Activated T-cell treated with anti-CD3 and anti-CD28 coated beads, Interleukin-2, amount 50 U/mL, for 24 hours (primary cell): ENCODE measurements at regions not wholly inside any gene's neighbourhood (a gene's known extent, or its start where the extent isn't known, plus 50 kb on each side); places are given as distances from the start of the nearest gene placed in this dataset.
"Not testable (repeated sequence)": the region's sequence is repeated elsewhere in the genome, so short reads cannot be mapped to it uniquely, and the experiment has no call there.

Experiments used
- DNase-seq: peaks from one replicate; pipeline ENCODE4 v3.0.0-alpha.2; 2020
- H3K27ac Mint-ChIP-seq: 2 replicates; pipeline ENCODE4 v1.8.0; 2020; ENCODE audit warnings: mild to moderate bottlenecking, mixed read lengths
- H3K27me3 Mint-ChIP-seq: 2 replicates; pipeline ENCODE4 v1.8.0; 2020; ENCODE audit warnings: mixed read lengths
- H3K36me3 Mint-ChIP-seq: 2 replicates; pipeline ENCODE4 v1.8.0; 2020; ENCODE audit warnings: low read depth, mixed read lengths
- H3K4me1 Mint-ChIP-seq: 2 replicates; pipeline ENCODE4 v1.8.0; 2020; ENCODE audit warnings: low read depth, mixed read lengths
- H3K4me3 Mint-ChIP-seq: 2 replicates; pipeline ENCODE4 v1.8.0; 2020; ENCODE audit warnings: mild to moderate bottlenecking, moderate library complexity, mixed read lengths
- H3K9me3 Mint-ChIP-seq: 2 replicates; pipeline ENCODE4 v1.8.0; 2020; ENCODE audit warnings: mixed read lengths

DNA sequence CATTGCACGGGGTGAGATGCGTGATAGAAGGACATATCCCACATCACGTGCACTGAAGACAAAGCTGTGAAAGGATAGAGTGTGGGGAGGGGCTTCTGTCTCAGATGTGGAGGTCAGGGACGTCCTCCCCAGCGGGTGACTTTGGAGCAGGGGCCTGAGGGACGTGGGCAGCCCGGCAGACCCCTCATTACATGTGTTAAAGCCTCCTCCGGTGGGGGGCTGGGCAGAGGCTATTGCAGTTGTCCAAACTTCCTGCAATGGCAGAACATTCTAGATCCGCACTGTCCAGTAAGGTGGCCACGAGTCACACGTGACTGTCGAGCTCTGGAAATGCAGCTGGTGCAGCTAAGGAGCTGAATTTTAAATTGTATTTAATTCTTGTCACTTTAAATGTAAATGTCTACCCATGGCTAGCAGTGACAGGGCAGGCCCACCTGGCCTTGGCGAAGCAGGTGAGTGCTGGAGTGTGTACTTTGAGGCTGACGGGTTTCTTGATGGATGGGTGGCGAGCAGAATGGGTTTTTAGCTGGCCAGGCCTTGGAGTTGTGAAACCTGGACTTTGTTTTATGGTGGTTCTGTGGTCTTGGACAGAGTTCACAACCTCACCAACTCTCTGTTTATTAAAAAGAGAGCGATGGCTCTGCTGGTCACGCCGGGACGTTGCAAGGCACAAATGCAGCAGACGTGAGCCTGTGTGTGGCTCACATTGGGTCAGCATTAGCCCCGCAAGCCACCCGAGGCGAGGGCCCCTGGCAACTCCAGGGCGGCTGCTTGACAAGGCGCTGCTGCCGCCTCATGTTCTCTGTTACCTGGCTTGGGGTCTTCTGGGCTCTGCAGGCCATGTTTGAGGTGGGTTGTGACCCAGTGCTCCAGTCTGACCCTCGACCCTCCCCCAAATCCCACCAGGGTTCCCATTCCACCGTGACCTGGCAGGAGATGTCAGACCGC is 177.6 kb downstream of the NPIPB11 start:
- DNase-seq, H3K9me3 Mint-ChIP-seq, H3K36me3 Mint-ChIP-seq, H3K27ac Mint-ChIP-seq, H3K4me3 Mint-ChIP-seq, H3K27me3 Mint-ChIP-seq: not testable (repeated sequence)
- peaks cover 14% of the 10 kb centered on the region for H3K4me1 Mint-ChIP-seq

DNA sequence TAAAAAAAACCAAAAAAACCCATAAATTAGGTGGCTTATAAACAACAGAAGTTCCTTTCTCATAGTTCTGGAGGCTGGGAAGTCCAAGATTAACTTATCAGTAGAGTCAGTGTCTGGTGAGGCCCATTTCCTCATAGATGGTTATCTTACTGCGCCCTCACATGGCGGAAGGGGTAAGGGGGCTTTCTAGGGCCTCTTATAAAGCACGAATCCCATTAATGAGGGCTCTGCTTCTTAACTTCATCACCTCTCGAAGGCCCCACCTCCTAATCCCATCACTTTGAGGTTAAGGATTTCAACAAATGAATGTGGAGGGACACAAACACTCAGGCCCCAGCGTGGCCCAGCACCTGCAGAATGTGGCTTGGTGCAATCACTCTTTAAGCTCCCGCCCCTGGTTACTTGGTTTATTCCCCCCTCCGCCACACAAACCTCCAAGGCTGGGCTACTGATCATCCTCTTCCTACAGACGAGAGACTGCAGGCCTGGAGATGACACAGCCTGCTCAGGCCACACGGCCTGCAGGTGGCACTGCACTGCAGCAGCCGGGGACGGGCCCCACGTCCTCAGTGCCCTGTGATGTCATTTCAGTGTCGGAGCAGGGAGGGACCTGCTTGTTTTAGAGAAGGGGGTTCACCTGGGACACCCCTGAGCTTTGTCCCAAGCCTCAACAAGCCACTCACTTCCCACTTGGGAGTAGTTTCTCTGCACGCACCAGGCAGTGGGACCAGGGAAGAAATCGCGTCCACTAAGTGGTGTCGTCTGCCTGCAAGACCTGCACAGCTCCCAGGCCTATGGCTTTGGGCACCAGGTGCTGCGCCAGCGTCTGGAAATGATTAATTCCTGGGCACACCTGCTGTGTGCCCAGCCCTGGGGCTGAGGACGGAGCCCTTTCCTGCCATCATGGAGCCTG is 178.5 kb downstream of the NPIPB11 start:
- not testable (repeated sequence) for H3K4me3 Mint-ChIP-seq, H3K27ac Mint-ChIP-seq, H3K27me3 Mint-ChIP-seq, H3K9me3 Mint-ChIP-seq, H3K36me3 Mint-ChIP-seq
- peaks cover 20% of the 10 kb centered on the region for H3K4me1 Mint-ChIP-seq
- DNase-seq, result peak; percentile 64

DNA sequence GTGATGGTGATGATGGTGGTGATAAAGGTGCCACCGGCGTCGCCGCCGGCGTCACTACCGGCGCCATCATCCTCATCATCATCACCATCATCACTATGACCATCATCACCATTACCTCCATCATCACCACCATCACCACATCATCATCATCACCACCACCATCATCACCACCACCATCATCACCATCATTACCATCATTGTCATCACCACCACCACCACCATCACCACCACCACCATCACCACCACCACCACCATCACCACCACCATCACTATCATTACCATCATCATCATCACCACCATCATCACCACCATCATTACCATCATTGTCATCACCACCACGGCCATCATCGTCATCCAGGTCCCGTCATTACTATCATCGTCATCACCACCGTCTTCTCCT is 179.7 kb downstream of the NPIPB11 start:
- Mint-ChIP-seq H3K4me1 (peaks cover 20% of the 10 kb centered on the region), H3K4me3 (no peak overlapping the region), H3K27ac (no peak overlapping the region), H3K27me3 (no peaks in the 10 kb centered on the region), H3K9me3 (no peaks in the 10 kb centered on the region), H3K36me3 (peaks cover 11% of the 10 kb centered on the region)
- DNase-seq, result no peak

- H3K4me3 Mint-ChIP-seq, DNase-seq, H3K9me3 Mint-ChIP-seq, H3K27ac Mint-ChIP-seq, H3K27me3 Mint-ChIP-seq: not testable (repeated sequence)
- H3K36me3 Mint-ChIP-seq, result peaks cover 13% of the 10 kb centered on the region
- H3K4me1 Mint-ChIP-seq, result peaks cover 20% of the 10 kb centered on the region
Measured at GRCh38 chr16:29224675-29225074, 181.8 kb downstream of the NPIPB11 start.

DNA sequence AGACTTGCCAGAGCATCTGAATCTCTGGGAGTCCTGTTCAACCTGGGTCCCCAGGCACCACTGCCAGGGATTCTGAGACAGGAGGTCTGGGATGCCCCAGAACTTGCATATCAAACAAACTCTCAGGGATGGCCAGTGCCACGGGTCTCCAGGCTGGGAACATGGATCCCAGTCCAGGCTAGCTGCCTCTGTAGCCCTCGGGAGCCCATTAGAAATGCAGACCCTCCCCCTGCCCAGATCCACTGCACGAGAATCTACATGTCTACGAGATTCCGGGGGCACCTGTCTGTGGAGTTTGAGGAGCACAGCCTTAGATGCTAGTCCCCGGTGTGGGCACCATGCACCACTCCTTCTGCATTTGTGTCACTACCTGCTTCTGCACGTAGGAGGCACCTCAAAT is 183.9 kb downstream of the NPIPB11 start:
- H3K27ac Mint-ChIP-seq, H3K4me3 Mint-ChIP-seq, DNase-seq, H3K9me3 Mint-ChIP-seq, H3K27me3 Mint-ChIP-seq: not testable (repeated sequence)
- Mint-ChIP-seq H3K4me1 (peaks cover 16% of the 10 kb centered on the region), H3K36me3 (peaks cover 24% of the 10 kb centered on the region)

- H3K9me3 Mint-ChIP-seq, H3K27me3 Mint-ChIP-seq, DNase-seq, H3K27ac Mint-ChIP-seq, H3K4me3 Mint-ChIP-seq: not testable (repeated sequence)
- Mint-ChIP-seq H3K4me1 (peaks cover 12% of the 10 kb centered on the region), H3K36me3 (peaks cover 27% of the 10 kb centered on the region)
Measured at GRCh38 chr16:29222008-29222407, 184.5 kb downstream of the NPIPB11 start.

- DNase-seq, H3K27me3 Mint-ChIP-seq, H3K9me3 Mint-ChIP-seq, H3K4me3 Mint-ChIP-seq, H3K27ac Mint-ChIP-seq: not testable (repeated sequence)
- Mint-ChIP-seq H3K36me3 (peaks cover 30% of the 10 kb centered on the region), H3K4me1 (peaks cover 12% of the 10 kb centered on the region)
Measured at GRCh38 chr16:29221281-29221955, 185.1 kb downstream of the NPIPB11 start.

DNA sequence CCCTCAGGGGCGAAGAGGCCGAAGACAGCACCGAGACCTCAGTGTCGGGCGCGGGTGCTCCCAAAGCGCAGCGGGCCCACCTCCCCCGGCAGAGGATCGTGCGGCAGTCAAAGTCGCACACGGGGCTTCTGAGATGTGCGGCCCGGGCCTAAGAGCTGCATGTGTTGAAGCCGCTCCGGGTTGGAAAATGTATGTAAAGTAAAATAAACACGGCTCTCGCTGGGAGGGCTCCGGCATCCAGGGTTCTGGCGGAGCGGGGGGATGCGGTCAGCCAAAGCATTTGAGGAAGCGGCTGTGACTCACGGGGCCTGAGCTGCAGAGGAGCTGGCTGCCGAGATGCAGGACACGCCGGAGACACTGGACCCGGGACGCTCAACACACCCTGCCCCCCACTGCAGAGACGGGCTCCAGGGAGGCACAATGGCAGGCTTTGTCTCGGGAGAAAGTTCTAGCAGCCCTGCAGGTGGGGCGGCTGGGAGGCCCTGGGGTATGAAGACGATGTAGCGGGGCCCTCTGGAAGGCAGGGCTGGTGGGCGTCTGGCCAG is 185.8 kb downstream of the NPIPB11 start:
- H3K9me3 Mint-ChIP-seq, H3K4me3 Mint-ChIP-seq, H3K27ac Mint-ChIP-seq, DNase-seq, H3K27me3 Mint-ChIP-seq: not testable (repeated sequence)
- peaks cover 30% of the 10 kb centered on the region for H3K36me3 Mint-ChIP-seq
- peaks cover 12% of the 10 kb centered on the region for H3K4me1 Mint-ChIP-seq

DNA sequence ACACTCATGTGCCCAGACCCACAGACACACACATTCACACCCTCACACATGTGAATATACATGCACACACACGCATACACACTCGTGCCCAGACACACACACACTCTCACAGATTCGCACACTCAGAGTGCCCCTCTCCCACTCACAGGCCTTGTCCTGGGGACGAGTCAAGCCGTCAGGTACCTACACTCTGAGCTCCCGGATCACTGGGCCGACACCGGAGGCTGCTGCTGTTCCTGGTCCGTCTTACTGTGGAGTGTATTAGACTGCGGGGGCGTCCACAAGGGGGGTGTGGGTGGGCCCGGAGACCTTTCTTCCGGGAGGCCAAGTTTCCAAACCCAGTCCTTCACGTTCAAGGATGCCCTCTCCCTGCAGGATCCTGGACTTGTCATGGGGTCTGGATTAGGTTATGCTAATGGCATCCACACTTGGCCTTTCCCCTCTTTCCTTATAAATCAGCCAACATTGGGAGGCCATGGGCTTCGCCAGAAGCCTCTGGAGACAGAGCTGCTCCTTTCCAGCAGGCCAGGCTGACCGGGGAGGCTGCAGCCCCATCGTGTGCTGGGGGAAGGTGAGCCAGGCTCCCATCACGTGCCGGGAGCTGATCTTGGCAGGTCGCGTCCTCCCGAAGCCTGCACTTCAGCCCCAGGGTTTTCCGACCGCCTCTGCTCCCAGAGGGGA is 186.4 kb downstream of the NPIPB11 start:
- Mint-ChIP-seq H3K36me3 (peaks cover 30% of the 10 kb centered on the region), H3K4me1 (peaks cover 12% of the 10 kb centered on the region)
- not testable (repeated sequence) for H3K27ac Mint-ChIP-seq, H3K27me3 Mint-ChIP-seq, H3K9me3 Mint-ChIP-seq, H3K4me3 Mint-ChIP-seq, DNase-seq

DNA sequence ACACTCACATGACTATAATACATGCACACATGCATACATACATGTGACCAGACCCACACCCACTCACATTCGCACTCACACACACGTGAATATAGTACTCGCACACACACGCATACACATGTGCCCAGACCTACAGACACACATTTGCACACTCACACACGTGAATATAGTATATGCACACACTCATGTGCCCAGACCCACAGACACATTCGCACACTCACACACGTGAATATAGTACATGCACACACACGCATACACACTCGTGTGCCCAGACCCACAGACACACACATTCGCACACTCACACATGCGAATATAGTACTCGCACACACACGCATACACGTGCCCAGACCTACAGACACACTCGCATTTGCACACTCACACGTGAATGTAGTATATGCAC is 186.9 kb downstream of the NPIPB11 start:
- not testable (repeated sequence) for DNase-seq, H3K27ac Mint-ChIP-seq, H3K27me3 Mint-ChIP-seq, H3K9me3 Mint-ChIP-seq, H3K4me3 Mint-ChIP-seq
- H3K36me3 Mint-ChIP-seq, result peaks cover 32% of the 10 kb centered on the region
- peaks cover 11% of the 10 kb centered on the region for H3K4me1 Mint-ChIP-seq

- H3K4me1 Mint-ChIP-seq, H3K27ac Mint-ChIP-seq, H3K27me3 Mint-ChIP-seq, DNase-seq, H3K4me3 Mint-ChIP-seq, H3K9me3 Mint-ChIP-seq: not testable (repeated sequence)
- H3K36me3 Mint-ChIP-seq, result peaks cover 36% of the 10 kb centered on the region
Measured at GRCh38 chr16:29218649-29219048, 187.9 kb downstream of the NPIPB11 start.

- H3K4me1 Mint-ChIP-seq, DNase-seq, H3K27ac Mint-ChIP-seq, H3K27me3 Mint-ChIP-seq, H3K4me3 Mint-ChIP-seq, H3K9me3 Mint-ChIP-seq: not testable (repeated sequence)
- H3K36me3 Mint-ChIP-seq, result peaks cover 34% of the 10 kb centered on the region
Measured at GRCh38 chr16:29218171-29218570, 188.3 kb downstream of the NPIPB11 start.

GRCh38 chr16:29217752-29218126 is 188.8 kb downstream of the NPIPB11 start:
- peaks cover 31% of the 10 kb centered on the region for H3K36me3 Mint-ChIP-seq
- not testable (repeated sequence) for H3K4me3 Mint-ChIP-seq, H3K4me1 Mint-ChIP-seq, H3K27me3 Mint-ChIP-seq, H3K27ac Mint-ChIP-seq, H3K9me3 Mint-ChIP-seq, DNase-seq
